ENCODE measurements at regions not wholly inside any gene's neighbourhood (a gene's known extent, or its start where the extent isn't known, plus 50 kb on each side); places are given as distances from the start of the nearest gene placed in this dataset.

DNA sequence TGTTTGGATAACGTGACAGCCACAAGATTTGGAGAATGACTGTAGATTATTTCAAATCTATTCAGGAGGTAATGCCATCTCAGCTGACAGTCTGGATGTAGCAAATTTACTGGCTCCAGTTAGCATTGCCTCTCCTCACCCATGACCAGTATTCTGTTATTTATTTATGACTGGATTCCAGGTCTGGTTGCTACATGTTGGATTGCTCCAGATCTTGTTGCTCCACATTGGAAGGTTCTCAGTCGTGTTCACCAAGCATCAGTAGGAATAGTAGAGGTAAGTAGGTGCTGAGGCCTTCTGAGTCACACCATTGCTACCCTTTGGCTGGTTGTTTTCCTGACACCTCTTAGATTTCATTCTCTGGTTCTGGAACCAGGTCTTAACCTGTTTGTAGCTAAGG lies 69.5 kb upstream of the ELOVL5 start:
- ChIA-PET CTCF (no interaction called here), POLR2A (ENCODE audit: low non-redundant PET) (no interaction called here)
- Histone ChIP-seq H3K9me3 (ENCODE audit: low read depth, low read length, poor library complexity, severe bottlenecking) (no peaks in the 10 kb centered on the region), H3K4me3 (ENCODE audit: low read depth, low read length, poor library complexity, severe bottlenecking) (no peak overlapping the region), H3K4me1 (ENCODE audit: insufficient read depth, low read length, poor library complexity, severe bottlenecking) (no peaks in the 10 kb centered on the region), H3K27me3 (replicated peaks; ENCODE audit: insufficient read depth, low read depth, low read length, poor library complexity) (peaks cover 16% of the 10 kb centered on the region), H3K36me3 (ENCODE audit: insufficient read depth, low read length, poor library complexity, severe bottlenecking) (no peaks in the 10 kb centered on the region), H3K27ac (ENCODE audit: low read depth, low read length, poor library complexity, severe bottlenecking) (no peak overlapping the region)
- DNase-seq (ENCODE audit: low spot score): no peak
- intact Hi-C loops (cut with micrococcal nuclease; ENCODE audit: unreplicated experiment): no loop called here
- BruUV-seq (replicated peaks): no TSS peak
- TF ChIP-seq EZH2 (IDR thresholded peaks at IDR 0.05; ENCODE audit: borderline replicate concordance, low read depth, low read length, poor library complexity, severe bottlenecking): no peak
- TF ChIP-seq, protein P1, sequence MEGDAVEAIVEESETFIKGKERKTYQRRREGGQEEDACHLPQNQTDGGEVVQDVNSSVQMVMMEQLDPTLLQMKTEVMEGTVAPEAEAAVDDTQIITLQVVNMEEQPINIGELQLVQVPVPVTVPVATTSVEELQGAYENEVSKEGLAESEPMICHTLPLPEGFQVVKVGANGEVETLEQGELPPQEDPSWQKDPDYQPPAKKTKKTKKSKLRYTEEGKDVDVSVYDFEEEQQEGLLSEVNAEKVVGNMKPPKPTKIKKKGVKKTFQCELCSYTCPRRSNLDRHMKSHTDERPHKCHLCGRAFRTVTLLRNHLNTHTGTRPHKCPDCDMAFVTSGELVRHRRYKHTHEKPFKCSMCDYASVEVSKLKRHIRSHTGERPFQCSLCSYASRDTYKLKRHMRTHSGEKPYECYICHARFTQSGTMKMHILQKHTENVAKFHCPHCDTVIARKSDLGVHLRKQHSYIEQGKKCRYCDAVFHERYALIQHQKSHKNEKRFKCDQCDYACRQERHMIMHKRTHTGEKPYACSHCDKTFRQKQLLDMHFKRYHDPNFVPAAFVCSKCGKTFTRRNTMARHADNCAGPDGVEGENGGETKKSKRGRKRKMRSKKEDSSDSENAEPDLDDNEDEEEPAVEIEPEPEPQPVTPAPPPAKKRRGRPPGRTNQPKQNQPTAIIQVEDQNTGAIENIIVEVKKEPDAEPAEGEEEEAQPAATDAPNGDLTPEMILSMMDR (conservative IDR thresholded peaks at IDR 0.05; ENCODE audit: low read depth, low read length): no peak

GRCh38 chr6:53417141-53417540 lies 68.4 kb upstream of the ELOVL5 start:
- Histone ChIP-seq H3K27ac (ENCODE audit: low read depth, low read length, poor library complexity, severe bottlenecking) (no peak overlapping the region), H3K27me3 (replicated peaks; ENCODE audit: insufficient read depth, low read depth, low read length, poor library complexity) (peaks cover 7% of the 10 kb centered on the region), H3K36me3 (ENCODE audit: insufficient read depth, low read length, poor library complexity, severe bottlenecking) (no peaks in the 10 kb centered on the region), H3K4me1 (ENCODE audit: insufficient read depth, low read length, poor library complexity, severe bottlenecking) (no peaks in the 10 kb centered on the region), H3K9me3 (ENCODE audit: low read depth, low read length, poor library complexity, severe bottlenecking) (no peaks in the 10 kb centered on the region), H3K4me3 (ENCODE audit: low read depth, low read length, poor library complexity, severe bottlenecking) (no peak overlapping the region)
- CTCF ChIA-PET: no interaction called here
- no TSS peak for BruUV-seq (replicated peaks)
- TF ChIP-seq, protein P1 (conservative IDR thresholded peaks at IDR 0.05; ENCODE audit: low read depth, low read length): no peak; the same call in 1 of the 2 replicates
- TF ChIP-seq EZH2 (IDR thresholded peaks at IDR 0.05; ENCODE audit: borderline replicate concordance, low read depth, low read length, poor library complexity, severe bottlenecking): no peak
- intact Hi-C loops (cut with micrococcal nuclease; ENCODE audit: unreplicated experiment): no loop called here
- DNase-seq (ENCODE audit: low spot score): no peak
- POLR2A ChIA-PET (ENCODE audit: low non-redundant PET): no interaction called here

- no peak for TF ChIP-seq EZH2 (IDR thresholded peaks at IDR 0.05; ENCODE audit: borderline replicate concordance, low read depth, low read length, poor library complexity, severe bottlenecking)
- TF ChIP-seq, protein P1 (conservative IDR thresholded peaks at IDR 0.05; ENCODE audit: low read depth, low read length): no peak
- H3K4me1 ChIP-seq (ENCODE audit: insufficient read depth, low read length, poor library complexity, severe bottlenecking): no peaks in the 10 kb centered on the region
- no peaks in the 10 kb centered on the region for H3K36me3 ChIP-seq (ENCODE audit: insufficient read depth, low read length, poor library complexity, severe bottlenecking)
- POLR2A ChIA-PET (ENCODE audit: low non-redundant PET): no interaction called here
- no TSS peak for BruUV-seq (replicated peaks)
- no peak overlapping the region for H3K4me3 ChIP-seq (ENCODE audit: low read depth, low read length, poor library complexity, severe bottlenecking)
- no peaks in the 10 kb centered on the region for H3K27me3 ChIP-seq (replicated peaks; ENCODE audit: insufficient read depth, low read depth, low read length, poor library complexity)
- CTCF ChIA-PET: interaction anchor here (1.0 kb wide), 1 partner anchor 72 kb away, joined by 3 read pairs; no protein-coding TSS in a partner anchor
- no peak for DNase-seq (ENCODE audit: low spot score)
- H3K9me3 ChIP-seq (ENCODE audit: low read depth, low read length, poor library complexity, severe bottlenecking): no peaks in the 10 kb centered on the region
- intact Hi-C loops (cut with micrococcal nuclease; ENCODE audit: unreplicated experiment): no loop called here
- H3K27ac ChIP-seq (ENCODE audit: low read depth, low read length, poor library complexity, severe bottlenecking): no peak overlapping the region
These were observed 64.6 kb upstream of the ELOVL5 start for GRCh38 chr6:53413326-53413725.
